Neural cell (in vitro differentiated cells): ENCODE measurements at regions not wholly inside any gene's neighbourhood (a gene's known extent, or its start where the extent isn't known, plus 50 kb on each side); places are given as distances from the start of the nearest gene placed in this dataset.

Source experiments
- H2AFZ ChIP-seq: fragments of 200-600, 300-800 bp; sonication (generic), shearing (Covaris generic); 2 replicates; pipeline ENCODE4 v1.6.0; 2014; ENCODE audit warnings: low read depth, mild to moderate bottlenecking, antibody characterized with exemption, low read length, moderate library complexity
- H3F3A ChIP-seq: fragments of 200-600 bp; shearing (Covaris generic); 2 replicates; pipeline ENCODE4 v1.6.1; 2016; ENCODE audit warnings: mild to moderate bottlenecking, moderate library complexity, mixed read lengths, antibody characterized with exemption, low read length; ENCODE audit not compliant: insufficient read depth, poor library complexity, severe bottlenecking
- H3K27ac ChIP-seq: fragments of 200-600, 300-800 bp; sonication (generic), shearing (Covaris generic); 2 replicates; pipeline ENCODE4 v1.5.1; 2014; ENCODE audit warnings: mild to moderate bottlenecking, low read length, moderate library complexity
- H3K27me3 ChIP-seq: fragments of 300-800, 200-600 bp; sonication (generic), shearing (Covaris generic); 2 replicates; pipeline ENCODE4 v1.6.0; 2014; ENCODE audit warnings: mild to moderate bottlenecking, low read depth, low read length, moderate library complexity; ENCODE audit not compliant: insufficient read depth
- H3K36me3 ChIP-seq: fragments of 300-800, 200-600 bp; sonication (generic), shearing (Covaris generic); 2 replicates; pipeline ENCODE4 v1.5.1; 2014; ENCODE audit warnings: mild to moderate bottlenecking, antibody characterized with exemption, low read length, moderate library complexity; ENCODE audit not compliant: insufficient read depth
- H3K4me2 ChIP-seq: fragments of 300-800, 200-600 bp; sonication (generic), shearing (Covaris generic); 2 replicates; pipeline ENCODE4 v1.6.0; 2014; ENCODE audit warnings: mild to moderate bottlenecking, low read length
- H3K4me3 ChIP-seq: fragments of 300-800, 200-600 bp; sonication (generic), shearing (Covaris generic); 2 replicates; pipeline ENCODE4 v1.5.1; 2014; ENCODE audit warnings: mild to moderate bottlenecking, low read length, moderate library complexity
- H3K79me2 ChIP-seq: fragments of 200-600 bp; shearing (Covaris generic); replicated peaks from 2 replicates; pipeline ENCODE4 v1.6.0; 2014; ENCODE audit warnings: mild to moderate bottlenecking, low read length, moderate library complexity; ENCODE audit not compliant: insufficient read depth
- H3K9ac ChIP-seq: fragments of 300-800, 200-600 bp; sonication (generic), shearing (Covaris generic); 2 replicates; pipeline ENCODE4 v1.6.1; 2016; ENCODE audit warnings: mild to moderate bottlenecking, low read length, mixed read lengths
- H3K9me2 ChIP-seq: fragments of 200-600 bp; shearing (Covaris generic); 2 replicates; pipeline ENCODE4 v1.6.1; 2016; ENCODE audit warnings: mild to moderate bottlenecking, low read length, mixed read lengths; ENCODE audit not compliant: insufficient read depth
- H3K9me3 ChIP-seq: fragments of 200-600, 300-800 bp; sonication (generic), shearing (Covaris generic); 2 replicates; pipeline ENCODE4 v1.6.1; 2016; ENCODE audit warnings: mild to moderate bottlenecking, mixed run types, low read length, moderate library complexity, mixed read lengths
- H4K20me1 ChIP-seq: fragments of 200-600 bp; shearing (Covaris generic); 2 replicates; pipeline ENCODE4 v1.6.1; 2016; ENCODE audit warnings: mild to moderate bottlenecking, mixed run types; ENCODE audit not compliant: insufficient read depth
- EP300 ChIP-seq: fragments of 450-650 bp; conservative IDR thresholded peaks from 2 replicates; pipeline ENCODE4 v1.6.1; 2014; ENCODE audit warnings: antibody characterized with exemption, mild to moderate bottlenecking, moderate library complexity; ENCODE audit not compliant: poor library complexity, severe bottlenecking
- EZH2 ChIP-seq: fragments of 200-600, 300-800 bp; shearing (Covaris generic), sonication (generic); IDR thresholded peaks from 2 replicates; pipeline ENCODE4 v1.6.1; 2014; ENCODE audit warnings: antibody characterized with exemption, low read length, borderline replicate concordance, mild to moderate bottlenecking; ENCODE audit not compliant: insufficient read depth, poor library complexity, severe bottlenecking
- MXI1 ChIP-seq: fragments of 450-650 bp; conservative IDR thresholded peaks from 2 replicates; pipeline ENCODE4 v1.6.1; 2014; ENCODE audit warnings: antibody characterized with exemption, mild to moderate bottlenecking; ENCODE audit not compliant: poor library complexity, severe bottlenecking
- POLR2AphosphoS5 ChIP-seq: IDR thresholded peaks from 2 replicates; pipeline ENCODE4 v1.6.1; 2012
- RAD21 ChIP-seq: fragments of 450-650 bp; conservative IDR thresholded peaks from 2 replicates; pipeline ENCODE4 v1.6.1; 2014; ENCODE audit warnings: antibody characterized with exemption, mild to moderate bottlenecking, moderate library complexity
- SMC3 ChIP-seq: fragments of 450-650 bp; conservative IDR thresholded peaks from 2 replicates; pipeline ENCODE4 v1.6.1; 2014; ENCODE audit warnings: antibody characterized with exemption, mild to moderate bottlenecking, moderate library complexity; ENCODE audit not compliant: poor library complexity
- TAF1 ChIP-seq: IDR thresholded peaks from 2 replicates; pipeline ENCODE4 v1.6.1; 2012; ENCODE audit warnings: low read depth
- TF ChIP-seq, protein P1 (sequence below): fragments of 450-650 bp; IDR thresholded peaks from 2 replicates; pipeline ENCODE4 v1.5.1; 2014; ENCODE audit warnings: antibody characterized with exemption, mild to moderate bottlenecking, moderate library complexity; ENCODE audit not compliant: poor library complexity, severe bottlenecking
- TF ChIP-seq, protein P2 (sequence below): IDR thresholded peaks from 2 replicates; pipeline ENCODE4 v1.6.1; 2012; ENCODE audit warnings: borderline replicate concordance

DNA sequence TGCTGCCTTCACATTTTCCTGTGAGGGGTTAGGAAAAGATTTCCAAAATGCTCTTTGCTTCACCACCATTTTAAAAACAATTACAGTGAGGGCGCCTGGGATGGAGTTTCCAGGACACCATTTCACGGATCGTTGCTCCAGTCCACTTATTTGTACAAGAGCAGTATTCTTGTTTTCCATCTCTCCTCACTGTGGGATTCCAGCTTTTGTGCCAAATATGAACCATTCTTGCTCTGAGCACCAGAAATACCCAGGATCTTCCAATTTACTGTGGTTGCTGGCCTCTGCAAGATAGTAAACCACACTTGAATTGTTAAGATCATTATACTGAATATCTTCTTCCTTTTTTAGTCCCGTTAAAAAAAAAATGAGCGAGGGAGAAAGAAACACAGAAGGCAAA is 899.5 kb downstream of the TLE1 start:
- Histone ChIP-seq H3F3A (no peaks in the 10 kb centered on the region), H4K20me1 (no peaks in the 10 kb centered on the region), H3K4me2 (no peak overlapping the region), H2AFZ (no peak overlapping the region), H3K9ac (no peak overlapping the region), H3K4me3 (no peak overlapping the region), H3K79me2 (no peaks in the 10 kb centered on the region), H3K9me3 (no peaks in the 10 kb centered on the region), H3K27me3 (no peaks in the 10 kb centered on the region), H3K27ac (no peak overlapping the region), H3K36me3 (no peaks in the 10 kb centered on the region), H3K9me2 (no peaks in the 10 kb centered on the region)
- TF ChIP-seq POLR2AphosphoS5 (no peak), MXI1 (no peak), EP300 (no peak), EZH2 (no peak)
- TF ChIP-seq, protein P1, sequence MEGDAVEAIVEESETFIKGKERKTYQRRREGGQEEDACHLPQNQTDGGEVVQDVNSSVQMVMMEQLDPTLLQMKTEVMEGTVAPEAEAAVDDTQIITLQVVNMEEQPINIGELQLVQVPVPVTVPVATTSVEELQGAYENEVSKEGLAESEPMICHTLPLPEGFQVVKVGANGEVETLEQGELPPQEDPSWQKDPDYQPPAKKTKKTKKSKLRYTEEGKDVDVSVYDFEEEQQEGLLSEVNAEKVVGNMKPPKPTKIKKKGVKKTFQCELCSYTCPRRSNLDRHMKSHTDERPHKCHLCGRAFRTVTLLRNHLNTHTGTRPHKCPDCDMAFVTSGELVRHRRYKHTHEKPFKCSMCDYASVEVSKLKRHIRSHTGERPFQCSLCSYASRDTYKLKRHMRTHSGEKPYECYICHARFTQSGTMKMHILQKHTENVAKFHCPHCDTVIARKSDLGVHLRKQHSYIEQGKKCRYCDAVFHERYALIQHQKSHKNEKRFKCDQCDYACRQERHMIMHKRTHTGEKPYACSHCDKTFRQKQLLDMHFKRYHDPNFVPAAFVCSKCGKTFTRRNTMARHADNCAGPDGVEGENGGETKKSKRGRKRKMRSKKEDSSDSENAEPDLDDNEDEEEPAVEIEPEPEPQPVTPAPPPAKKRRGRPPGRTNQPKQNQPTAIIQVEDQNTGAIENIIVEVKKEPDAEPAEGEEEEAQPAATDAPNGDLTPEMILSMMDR, result no peak
- TF ChIP-seq, protein P2, sequence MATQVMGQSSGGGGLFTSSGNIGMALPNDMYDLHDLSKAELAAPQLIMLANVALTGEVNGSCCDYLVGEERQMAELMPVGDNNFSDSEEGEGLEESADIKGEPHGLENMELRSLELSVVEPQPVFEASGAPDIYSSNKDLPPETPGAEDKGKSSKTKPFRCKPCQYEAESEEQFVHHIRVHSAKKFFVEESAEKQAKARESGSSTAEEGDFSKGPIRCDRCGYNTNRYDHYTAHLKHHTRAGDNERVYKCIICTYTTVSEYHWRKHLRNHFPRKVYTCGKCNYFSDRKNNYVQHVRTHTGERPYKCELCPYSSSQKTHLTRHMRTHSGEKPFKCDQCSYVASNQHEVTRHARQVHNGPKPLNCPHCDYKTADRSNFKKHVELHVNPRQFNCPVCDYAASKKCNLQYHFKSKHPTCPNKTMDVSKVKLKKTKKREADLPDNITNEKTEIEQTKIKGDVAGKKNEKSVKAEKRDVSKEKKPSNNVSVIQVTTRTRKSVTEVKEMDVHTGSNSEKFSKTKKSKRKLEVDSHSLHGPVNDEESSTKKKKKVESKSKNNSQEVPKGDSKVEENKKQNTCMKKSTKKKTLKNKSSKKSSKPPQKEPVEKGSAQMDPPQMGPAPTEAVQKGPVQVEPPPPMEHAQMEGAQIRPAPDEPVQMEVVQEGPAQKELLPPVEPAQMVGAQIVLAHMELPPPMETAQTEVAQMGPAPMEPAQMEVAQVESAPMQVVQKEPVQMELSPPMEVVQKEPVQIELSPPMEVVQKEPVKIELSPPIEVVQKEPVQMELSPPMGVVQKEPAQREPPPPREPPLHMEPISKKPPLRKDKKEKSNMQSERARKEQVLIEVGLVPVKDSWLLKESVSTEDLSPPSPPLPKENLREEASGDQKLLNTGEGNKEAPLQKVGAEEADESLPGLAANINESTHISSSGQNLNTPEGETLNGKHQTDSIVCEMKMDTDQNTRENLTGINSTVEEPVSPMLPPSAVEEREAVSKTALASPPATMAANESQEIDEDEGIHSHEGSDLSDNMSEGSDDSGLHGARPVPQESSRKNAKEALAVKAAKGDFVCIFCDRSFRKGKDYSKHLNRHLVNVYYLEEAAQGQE, result no peak

DNA sequence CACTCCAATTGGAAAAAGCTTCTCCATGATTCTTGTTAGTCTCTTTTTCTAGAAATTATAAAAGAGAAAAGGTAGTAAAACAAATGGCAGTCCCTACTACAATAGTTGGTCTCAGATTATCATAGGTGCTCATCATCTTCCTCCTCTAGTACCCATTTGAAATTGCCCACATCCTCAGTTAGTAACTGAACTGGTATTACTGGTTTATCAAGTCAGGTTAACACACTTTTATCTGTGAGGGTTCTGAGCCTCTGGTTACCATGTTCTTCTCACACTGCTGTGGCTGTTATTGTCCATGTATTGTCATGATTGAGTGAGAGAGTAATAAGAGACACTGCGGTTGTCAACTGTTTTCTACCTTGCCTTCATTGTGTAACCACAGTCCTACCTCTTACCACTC is 901.7 kb downstream of the TLE1 start:
- Histone ChIP-seq H4K20me1 (no peaks in the 10 kb centered on the region), H3K9me3 (no peaks in the 10 kb centered on the region), H3K9ac (no peak overlapping the region), H3K4me2 (no peak overlapping the region), H3K79me2 (no peaks in the 10 kb centered on the region), H3F3A (no peaks in the 10 kb centered on the region), H3K4me3 (no peak overlapping the region), H3K9me2 (no peaks in the 10 kb centered on the region), H3K27me3 (no peaks in the 10 kb centered on the region), H3K36me3 (no peaks in the 10 kb centered on the region), H2AFZ (no peak overlapping the region), H3K27ac (no peak overlapping the region)
- TF ChIP-seq POLR2AphosphoS5 (no peak), EP300 (no peak), MXI1 (no peak), RAD21 (no peak), EZH2 (no peak), TAF1 (no peak), SMC3 (no peak)
- TF ChIP-seq, protein P1, result no peak
- TF ChIP-seq, protein P2, result no peak
